ENCODE measurements at regions not wholly inside any gene's neighbourhood (a gene's known extent, or its start where the extent isn't known, plus 50 kb on each side); places are given as distances from the start of the nearest gene placed in this dataset.

DNA sequence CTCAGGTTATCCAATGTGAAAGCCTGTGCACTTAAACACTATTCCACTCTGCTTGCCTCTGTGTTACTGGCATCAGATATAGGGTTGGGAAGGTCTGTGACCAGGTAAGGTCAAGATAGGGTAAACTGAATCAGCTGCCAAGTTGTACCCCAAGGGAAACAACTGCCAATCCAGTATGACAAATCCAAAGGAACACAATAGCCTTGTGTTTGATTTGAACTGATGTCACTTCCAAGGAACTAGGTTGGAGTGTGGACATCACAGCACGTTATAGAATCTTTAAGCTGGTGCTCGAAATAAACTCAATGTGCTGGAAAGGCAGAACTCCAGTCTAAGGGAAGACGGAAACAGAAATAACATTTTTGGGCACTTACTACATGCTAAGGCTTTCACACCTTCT is 223.4 kb upstream of the BTG1 start:
- H3K4me3 ChIP-seq (ENCODE audit: low read depth, low read length, poor library complexity, severe bottlenecking) = no peak overlapping the region
- POLR2A ChIA-PET (ENCODE audit: low non-redundant PET) = no interaction called here
- no peak overlapping the region for H3K27ac ChIP-seq (ENCODE audit: low read depth, low read length, poor library complexity, severe bottlenecking)
- intact Hi-C loops (cut with micrococcal nuclease; ENCODE audit: unreplicated experiment) = no loop called here
- no peaks in the 10 kb centered on the region for H3K9me3 ChIP-seq (ENCODE audit: low read depth, low read length, poor library complexity, severe bottlenecking)
- CTCF ChIA-PET = no interaction called here
- no TSS peak for BruUV-seq (replicated peaks)
- TF ChIP-seq, protein P1, sequence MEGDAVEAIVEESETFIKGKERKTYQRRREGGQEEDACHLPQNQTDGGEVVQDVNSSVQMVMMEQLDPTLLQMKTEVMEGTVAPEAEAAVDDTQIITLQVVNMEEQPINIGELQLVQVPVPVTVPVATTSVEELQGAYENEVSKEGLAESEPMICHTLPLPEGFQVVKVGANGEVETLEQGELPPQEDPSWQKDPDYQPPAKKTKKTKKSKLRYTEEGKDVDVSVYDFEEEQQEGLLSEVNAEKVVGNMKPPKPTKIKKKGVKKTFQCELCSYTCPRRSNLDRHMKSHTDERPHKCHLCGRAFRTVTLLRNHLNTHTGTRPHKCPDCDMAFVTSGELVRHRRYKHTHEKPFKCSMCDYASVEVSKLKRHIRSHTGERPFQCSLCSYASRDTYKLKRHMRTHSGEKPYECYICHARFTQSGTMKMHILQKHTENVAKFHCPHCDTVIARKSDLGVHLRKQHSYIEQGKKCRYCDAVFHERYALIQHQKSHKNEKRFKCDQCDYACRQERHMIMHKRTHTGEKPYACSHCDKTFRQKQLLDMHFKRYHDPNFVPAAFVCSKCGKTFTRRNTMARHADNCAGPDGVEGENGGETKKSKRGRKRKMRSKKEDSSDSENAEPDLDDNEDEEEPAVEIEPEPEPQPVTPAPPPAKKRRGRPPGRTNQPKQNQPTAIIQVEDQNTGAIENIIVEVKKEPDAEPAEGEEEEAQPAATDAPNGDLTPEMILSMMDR (conservative IDR thresholded peaks at IDR 0.05; ENCODE audit: low read depth, low read length) = no peak
- TF ChIP-seq EZH2 (IDR thresholded peaks at IDR 0.05; ENCODE audit: borderline replicate concordance, low read depth, low read length, poor library complexity, severe bottlenecking) = no peak
- no peaks in the 10 kb centered on the region for H3K27me3 ChIP-seq (replicated peaks; ENCODE audit: insufficient read depth, low read depth, low read length, poor library complexity)
- no peaks in the 10 kb centered on the region for H3K36me3 ChIP-seq (ENCODE audit: insufficient read depth, low read length, poor library complexity, severe bottlenecking)
- peaks cover 4% of the 10 kb centered on the region for H3K4me1 ChIP-seq (ENCODE audit: insufficient read depth, low read length, poor library complexity, severe bottlenecking)
- no peak for DNase-seq (ENCODE audit: low spot score)

DNA sequence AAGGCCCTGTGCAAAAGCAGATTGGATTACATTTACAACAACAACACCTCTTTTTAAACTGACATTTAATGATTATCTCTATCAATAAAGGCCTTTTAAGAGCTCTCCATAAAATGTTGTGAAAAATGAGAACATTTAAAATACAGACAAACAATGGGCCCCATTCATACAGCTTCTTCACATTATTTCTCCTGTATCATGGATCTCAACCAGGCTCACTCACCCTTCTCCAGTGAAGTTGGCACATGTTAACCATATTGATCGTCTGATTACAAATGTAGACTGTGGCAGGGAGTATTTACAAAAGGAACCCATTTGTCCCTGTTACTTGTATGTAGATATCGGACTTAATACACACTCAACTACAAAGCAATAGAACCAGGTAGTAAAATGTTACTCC is 220.2 kb upstream of the BTG1 start:
- CTCF ChIA-PET = no interaction called here

DNA sequence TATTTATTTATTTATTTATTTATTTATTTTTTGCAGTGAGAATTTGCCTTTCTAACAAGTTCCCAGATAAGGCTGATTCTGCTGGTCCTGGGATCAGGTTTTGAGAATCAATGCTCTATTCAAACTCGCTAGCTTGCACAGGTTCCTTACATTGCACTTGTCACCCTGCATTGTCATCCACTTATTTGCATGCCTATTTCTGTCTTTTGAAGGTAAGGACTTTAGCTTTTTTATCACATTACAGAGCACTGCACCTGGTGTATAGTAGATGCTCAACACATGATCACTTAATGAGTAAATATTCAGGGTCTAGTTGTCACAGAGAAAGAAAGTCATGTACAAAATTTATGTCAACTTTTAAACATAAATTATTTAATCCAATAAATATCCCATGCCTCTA is 219.7 kb upstream of the BTG1 start:
- ChIA-PET CTCF (no interaction called here), POLR2A (ENCODE audit: low non-redundant PET) (no interaction called here)
- H3K36me3 ChIP-seq (ENCODE audit: insufficient read depth, low read length, poor library complexity, severe bottlenecking) = no peaks in the 10 kb centered on the region
- H3K9me3 ChIP-seq (ENCODE audit: low read depth, low read length, poor library complexity, severe bottlenecking) = no peaks in the 10 kb centered on the region
- no peak for TF ChIP-seq EZH2 (IDR thresholded peaks at IDR 0.05; ENCODE audit: borderline replicate concordance, low read depth, low read length, poor library complexity, severe bottlenecking)
- TF ChIP-seq, protein P1 (conservative IDR thresholded peaks at IDR 0.05; ENCODE audit: low read depth, low read length) = no peak
- no peak overlapping the region for H3K4me3 ChIP-seq (ENCODE audit: low read depth, low read length, poor library complexity, severe bottlenecking)
- H3K27ac ChIP-seq (ENCODE audit: low read depth, low read length, poor library complexity, severe bottlenecking) = no peak overlapping the region
- peaks cover 21% of the 10 kb centered on the region for H3K4me1 ChIP-seq (ENCODE audit: insufficient read depth, low read length, poor library complexity, severe bottlenecking)
- intact Hi-C loops (cut with micrococcal nuclease; ENCODE audit: unreplicated experiment) = no loop called here
- H3K27me3 ChIP-seq (replicated peaks; ENCODE audit: insufficient read depth, low read depth, low read length, poor library complexity) = no peaks in the 10 kb centered on the region
- DNase-seq (ENCODE audit: low spot score) = no peak
- BruUV-seq (replicated peaks) = no TSS peak

More for the DNA sequence above, 220.2 kb upstream of the BTG1 start:
- no TSS peak for BruUV-seq (replicated peaks)
- Histone ChIP-seq H3K9me3 (ENCODE audit: low read depth, low read length, poor library complexity, severe bottlenecking) (no peaks in the 10 kb centered on the region), H3K36me3 (ENCODE audit: insufficient read depth, low read length, poor library complexity, severe bottlenecking) (no peaks in the 10 kb centered on the region), H3K4me3 (ENCODE audit: low read depth, low read length, poor library complexity, severe bottlenecking) (no peak overlapping the region), H3K4me1 (ENCODE audit: insufficient read depth, low read length, poor library complexity, severe bottlenecking) (peaks cover 21% of the 10 kb centered on the region), H3K27me3 (replicated peaks; ENCODE audit: insufficient read depth, low read depth, low read length, poor library complexity) (no peaks in the 10 kb centered on the region), H3K27ac (ENCODE audit: low read depth, low read length, poor library complexity, severe bottlenecking) (no peak overlapping the region)
- TF ChIP-seq, protein P1 (conservative IDR thresholded peaks at IDR 0.05; ENCODE audit: low read depth, low read length) = no peak
- TF ChIP-seq EZH2 (IDR thresholded peaks at IDR 0.05; ENCODE audit: borderline replicate concordance, low read depth, low read length, poor library complexity, severe bottlenecking) = no peak
- POLR2A ChIA-PET (ENCODE audit: low non-redundant PET) = no interaction called here
- intact Hi-C loops (cut with micrococcal nuclease; ENCODE audit: unreplicated experiment) = no loop called here
- no peak for DNase-seq (ENCODE audit: low spot score)

All from A673 (cell line).